ENCODE measurements at regions not wholly inside any gene's neighbourhood (a gene's known extent, or its start where the extent isn't known, plus 50 kb on each side); places are given as distances from the start of the nearest gene placed in this dataset.

DNA sequence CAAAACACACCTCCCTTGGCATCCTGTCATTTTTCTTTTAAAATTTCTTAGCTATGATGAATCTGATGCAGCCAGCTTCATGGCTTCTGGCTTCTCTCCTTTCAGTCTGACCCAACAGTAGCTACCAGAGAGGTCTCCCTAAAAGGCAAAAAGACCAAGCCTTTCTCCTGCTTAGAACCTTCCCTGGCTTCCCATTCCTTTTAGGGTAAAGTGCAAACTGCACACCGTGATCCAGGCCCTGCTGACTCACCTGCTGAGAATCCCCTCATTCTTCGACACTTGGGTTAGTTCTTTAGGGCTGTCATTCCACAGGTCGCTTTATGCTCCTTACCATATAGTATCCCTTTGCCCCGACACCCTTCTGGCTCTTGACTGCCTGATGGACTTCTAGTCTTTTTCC, 362.4 kb downstream of the MIAT start:
- no peak for DNase-seq

DNA sequence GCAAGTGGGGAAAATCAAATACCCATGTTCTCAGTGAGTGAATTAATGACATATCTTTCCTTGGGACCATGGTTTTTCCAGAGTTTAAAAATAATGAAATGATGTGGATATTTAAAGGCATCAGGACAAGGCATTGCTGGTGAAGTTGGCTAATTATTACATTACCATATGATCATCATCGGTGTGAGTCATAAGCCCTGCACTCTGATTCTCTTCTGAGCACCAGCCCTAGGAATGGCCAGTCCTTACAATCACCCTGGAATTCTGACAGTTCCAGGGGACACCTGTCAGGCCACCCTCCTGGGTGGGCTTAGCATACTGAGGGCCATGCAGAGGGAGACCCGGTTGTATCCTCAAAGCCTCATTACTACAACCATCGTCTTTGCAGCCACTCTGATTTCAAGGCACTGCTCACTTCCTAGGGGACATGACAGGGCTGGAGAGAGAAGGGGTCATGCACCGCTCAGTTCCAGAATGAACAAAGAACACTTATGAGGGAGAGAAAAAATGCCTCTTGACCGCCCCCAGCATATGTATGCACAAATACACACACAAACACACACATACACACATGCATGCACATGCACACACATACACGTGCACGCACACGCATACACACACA, 365.0 kb downstream of the MIAT start:
- no peak for DNase-seq

DNA sequence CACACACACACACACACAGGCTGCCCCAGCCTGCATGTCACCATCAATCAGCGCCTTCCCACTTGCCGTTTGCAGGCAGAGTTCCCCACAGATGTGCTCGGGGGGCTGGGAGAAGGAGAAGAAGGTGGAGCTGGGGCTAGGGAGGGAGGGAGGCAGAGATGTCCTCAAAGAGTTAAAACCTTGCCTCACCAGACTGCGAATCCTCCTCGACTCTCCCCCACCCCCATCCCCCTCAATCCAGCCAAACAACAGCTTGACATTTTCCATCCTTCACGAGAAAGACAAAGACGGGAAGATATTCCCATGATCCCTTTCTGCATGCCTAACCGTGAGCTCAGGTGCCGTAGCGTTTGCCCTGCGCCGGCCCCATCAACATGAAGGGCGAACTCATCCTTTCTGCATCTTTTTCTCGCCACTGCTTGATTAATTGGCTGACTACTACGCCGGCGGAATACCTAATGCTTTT, 365.5 kb downstream of the MIAT start:
- DNase-seq: no peak

DNA sequence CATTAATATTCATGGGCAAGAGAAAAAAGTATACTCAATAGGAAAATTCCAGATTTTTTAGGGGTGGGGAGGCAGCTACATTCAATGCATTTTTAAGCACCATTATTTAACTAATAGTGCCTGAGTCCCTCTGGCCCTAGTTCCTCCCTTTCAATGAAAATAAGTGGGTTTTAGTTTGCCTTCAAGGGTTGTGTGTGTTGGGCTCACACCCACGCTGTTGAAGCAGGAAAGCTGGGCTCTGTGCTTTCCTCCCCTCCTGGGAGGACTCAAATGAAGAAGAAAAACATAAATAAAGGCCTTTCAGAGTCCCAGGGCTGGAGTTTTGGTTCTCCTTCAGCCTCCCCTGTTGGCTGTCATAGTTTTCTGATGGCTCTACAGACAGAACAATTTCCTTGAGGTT, 366.2 kb downstream of the MIAT start:
- no peak for DNase-seq

DNA sequence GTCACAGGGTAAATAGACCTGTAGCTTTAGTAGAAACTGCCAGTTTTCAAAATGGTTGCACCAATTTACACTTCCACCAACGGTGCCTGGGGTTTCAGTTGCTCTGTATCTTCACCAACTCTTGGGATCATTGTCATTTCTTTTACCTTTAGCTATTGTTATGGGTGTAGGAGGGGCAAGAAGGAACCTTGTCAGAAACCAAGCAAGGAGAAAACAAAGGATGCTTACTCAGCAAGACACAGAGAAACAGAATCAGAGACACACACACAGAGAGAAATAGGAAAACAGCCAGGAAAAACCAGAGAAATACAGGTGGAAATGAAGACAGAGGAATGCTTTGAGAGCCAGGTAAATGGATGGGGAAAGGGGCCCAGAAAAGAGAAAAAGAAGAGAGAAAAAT, 367.6 kb downstream of the MIAT start:
- no peak for DNase-seq

DNA sequence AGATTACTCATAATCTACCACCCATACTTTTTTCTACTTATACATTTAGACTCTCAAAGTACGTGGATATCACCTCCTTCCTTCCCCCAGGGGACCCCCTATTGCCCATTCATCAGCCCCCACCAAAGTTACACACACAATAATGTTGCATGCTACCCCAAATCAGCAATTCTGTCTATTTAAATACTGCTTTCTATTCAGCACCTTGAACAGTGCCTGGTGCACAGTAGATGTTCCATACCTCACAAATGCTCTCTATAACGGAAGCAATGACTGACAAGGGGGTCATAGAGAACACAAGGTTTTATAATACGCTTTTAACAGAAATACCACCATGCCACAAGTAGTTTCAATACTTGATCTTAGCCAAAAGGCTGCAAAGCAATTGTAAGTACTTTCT, 370.7 kb downstream of the MIAT start:
- DNase-seq: no peak

DNA sequence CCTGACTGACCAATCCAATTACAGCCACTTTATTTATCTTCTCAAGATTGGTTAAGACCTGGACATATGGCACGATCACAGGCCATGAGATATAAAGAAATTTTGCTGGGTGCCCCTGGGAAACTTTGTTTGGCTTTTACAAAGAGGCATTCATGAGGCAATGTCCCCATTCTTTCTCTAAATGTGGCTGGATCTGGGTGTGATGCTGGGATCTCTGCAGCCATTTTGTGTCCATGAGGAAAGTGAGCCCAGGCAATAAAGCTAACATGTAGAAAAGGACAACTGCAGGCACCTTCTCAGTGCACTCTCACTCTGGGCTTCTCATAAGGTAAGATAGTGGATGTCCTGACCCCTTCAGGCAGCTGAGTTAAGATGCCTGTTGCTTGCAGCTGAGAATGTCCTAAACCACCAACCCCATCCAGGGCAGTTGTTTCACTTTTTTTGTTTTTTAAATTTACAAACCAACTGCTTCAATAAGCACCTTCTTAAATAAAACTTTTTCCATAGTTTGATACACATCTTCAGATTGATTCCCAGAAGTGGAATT, 372.3 kb downstream of the MIAT start:
- no peak for DNase-seq

DNA sequence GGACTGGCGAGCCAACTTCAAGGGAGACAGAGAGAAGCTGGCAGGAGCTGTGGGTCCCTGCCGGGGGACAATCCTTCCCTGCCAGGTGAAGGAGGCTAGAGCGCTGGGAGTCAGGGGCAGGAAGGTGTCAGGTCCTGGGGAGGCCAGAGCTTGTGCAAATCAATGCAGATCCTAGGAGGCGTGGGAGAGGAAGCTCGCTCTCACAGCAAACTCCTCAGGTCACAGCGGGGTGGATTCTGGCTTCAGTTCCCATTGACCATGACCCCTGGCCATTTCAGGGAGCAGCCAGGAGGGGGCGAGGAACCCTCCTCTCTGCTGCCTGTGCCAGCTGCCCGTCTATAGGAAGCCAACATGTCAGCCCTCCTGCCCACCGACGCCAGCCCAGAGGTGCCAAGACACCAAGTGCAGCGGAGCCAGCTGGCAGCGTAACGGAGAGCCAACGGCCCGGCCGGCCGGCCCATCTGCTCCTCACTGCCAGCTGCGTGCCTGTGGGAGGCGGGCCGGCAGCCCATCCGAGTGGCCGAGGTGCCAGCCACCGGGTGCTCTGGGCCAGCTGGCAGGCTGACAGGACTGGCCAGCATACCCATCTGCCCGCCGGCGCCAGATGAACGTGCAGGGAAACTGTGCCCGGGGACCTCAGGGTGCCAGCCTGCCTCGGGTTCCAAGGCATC, 374.8 kb downstream of the MIAT start:
- DNase-seq: peak; percentile 71

DNA sequence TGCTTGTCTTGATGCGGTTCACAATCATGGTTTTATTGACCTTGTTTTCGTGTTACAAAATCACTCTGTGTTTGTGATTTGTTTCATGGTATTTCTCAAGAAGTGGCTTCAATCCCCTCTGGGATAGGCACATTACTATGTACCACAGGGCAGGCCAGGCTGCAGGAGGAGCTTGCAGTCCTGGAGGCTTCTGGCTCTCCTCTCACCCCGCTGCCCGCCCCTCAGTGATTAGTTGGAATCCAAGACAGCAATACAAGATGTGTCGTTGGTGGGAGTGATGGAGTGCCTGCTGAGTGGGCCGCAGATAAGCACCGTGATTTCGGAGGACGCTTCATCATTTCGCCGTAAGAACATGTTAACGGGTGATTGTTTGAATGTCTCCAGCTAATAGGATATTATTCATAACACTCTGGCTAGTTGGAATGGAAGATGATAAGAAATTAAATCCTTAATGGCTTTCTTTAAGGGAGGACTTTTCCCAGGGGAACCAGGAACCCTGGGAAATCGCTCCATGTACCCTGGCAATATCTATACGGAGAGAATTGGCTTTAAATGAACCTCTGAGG, 384.4 kb downstream of the MIAT start:
- DNase-seq: no peak

DNA sequence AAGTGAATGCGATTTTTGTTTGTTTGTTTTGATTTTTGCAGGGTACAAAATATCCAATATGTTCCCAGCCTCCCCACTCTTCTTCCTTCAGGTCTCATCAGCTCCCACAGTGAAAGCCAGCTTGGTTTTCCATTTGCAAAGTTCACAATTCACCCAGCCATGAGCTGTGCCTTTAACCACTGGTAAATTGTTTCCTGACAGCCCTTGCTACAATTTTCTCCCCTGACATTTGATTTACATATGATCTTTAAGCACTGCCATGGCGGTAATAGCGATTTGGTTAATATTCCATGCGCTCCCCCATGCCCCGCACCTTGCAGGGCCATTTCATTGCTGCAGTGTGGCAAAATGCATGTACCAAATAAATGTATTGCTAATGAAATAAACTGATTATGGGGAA, 385.9 kb downstream of the MIAT start:
- DNase-seq: no peak

DNA sequence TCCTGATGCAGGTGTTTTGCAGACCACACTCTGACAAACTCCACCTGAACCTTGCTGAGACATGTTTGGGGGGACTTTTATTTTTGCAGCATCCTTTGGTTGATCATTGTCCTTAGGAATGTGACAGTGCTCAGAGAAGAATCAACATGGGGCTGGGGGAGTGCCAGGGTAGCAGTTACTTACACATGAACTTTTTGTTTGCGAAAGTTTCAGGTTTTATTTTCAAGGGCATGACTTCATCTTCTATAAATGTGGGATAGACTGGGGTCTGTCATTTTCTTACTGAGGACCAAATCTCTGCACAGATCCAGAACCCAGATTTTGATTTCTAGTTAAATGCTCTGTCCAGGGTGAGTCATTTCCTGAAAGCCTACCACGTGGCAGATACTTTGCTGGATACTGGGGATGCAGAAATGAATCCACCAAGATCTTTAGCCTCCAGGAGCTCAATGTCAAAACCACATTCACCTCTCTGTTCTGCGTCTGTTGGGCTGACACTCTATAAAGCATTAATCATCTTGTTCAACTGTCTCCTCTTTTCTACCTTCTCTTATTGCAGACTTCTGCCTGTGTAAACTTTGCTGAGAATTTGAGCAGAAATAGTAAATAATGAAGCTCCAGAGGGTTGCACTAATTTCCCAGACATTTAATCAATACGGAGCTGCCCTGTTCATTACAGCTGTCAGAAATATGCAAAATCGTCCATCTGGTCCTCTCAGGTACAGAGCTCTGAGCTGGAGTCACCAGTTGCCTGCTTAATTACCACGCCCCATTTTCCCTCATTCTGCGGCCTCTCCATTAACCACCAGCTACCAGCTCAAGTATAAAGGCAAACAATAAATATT, 387.9 kb downstream of the MIAT start:
- DNase-seq: no peak

DNA sequence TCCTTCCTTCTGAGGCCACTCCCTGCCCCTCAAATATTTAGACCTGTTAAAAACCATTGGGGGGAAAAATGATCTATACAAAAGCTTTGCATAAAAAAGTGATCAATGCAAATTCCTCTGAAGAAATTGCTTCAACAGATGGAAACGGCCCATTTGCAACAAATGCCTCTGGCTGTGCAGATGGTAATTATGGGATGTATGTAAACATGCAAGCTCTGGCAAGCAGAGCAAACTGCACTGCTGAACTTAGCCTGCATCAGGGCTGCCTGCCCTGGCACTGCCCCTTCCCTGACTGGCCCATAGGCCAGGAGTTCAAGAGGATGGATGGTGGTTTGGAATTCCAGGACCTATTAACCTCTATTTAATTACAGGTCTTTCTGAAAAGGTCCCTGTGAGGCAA, 388.7 kb downstream of the MIAT start:
- DNase-seq: no peak

DNA sequence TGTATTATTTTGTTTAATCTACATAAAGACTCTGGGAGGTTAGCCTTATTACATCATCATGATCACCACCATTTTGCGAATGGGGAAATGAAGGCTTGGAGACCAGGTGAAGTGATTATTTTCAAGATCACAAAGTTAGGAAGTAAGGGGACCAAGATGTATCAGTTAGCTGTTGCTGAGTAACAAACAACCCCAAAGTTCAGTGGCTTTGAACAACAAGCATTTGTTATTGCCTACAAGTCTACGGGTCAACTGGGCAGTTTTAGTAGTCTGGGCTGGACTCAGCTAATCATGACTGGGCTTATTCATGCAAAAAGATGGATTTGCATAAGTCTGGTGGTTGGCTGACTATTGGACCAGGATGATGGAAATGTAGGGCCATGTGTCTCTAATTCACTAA, 389.2 kb downstream of the MIAT start:
- DNase-seq: no peak

DNA sequence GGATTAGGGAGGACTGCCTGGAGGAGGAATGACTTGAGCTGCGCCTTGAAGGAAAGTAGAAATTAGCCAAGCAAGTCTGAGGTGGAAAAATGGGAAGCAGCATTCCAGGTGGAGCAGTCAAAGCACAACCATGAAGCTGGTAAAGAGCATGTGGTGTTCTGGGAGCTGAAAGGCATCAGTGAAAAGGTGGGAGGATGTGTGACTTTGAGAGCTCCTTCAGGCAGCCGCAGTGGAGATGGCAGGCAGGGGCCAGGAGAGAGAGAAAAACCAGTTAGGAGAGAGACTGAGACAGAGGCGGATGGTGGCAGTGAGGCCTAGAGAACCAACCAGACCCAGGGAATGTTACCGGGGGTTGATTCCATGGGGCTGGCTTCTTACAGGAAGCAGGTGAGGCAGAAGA, 393.4 kb downstream of the MIAT start:
- no peak for DNase-seq

DNA sequence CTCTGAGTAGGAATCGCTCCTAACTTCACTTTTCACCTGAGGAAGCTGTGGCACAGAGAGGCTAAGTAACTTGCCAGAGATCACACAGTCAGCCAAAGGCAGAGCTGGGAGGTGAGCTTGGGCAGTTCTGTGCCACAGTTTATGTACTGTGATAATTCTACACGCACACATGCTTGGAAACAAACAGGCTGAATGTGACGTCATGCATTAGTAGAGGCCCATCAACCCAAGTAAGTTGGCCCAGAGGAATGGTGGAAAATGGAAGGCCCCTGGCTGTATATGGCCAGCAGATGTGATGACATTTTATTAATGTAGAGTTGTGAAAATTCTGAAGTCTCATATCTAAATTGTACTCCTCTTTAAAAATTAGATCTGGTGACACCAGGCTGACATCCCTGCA, 394.0 kb downstream of the MIAT start:
- no peak for DNase-seq

DNA sequence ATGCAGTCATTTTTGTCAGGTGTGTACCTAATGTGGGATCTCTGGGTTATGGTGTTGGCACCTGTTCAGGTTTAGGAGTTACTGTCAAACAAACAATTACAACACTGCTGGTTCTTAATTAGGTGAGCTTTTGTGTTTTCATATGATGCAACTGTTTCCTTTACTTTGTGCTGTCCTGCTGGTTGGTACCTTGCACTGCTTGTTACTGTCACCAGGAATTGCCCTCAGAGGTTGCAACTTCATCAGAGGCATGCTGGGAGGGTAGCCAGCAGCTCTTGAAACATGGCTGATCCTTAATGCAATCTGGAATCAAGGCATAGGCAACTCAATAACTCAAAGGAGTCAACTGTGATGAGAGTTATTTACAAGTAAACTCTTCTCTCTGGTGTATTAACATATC, 400.3 kb downstream of the MIAT start:
- no peak for DNase-seq

DNA sequence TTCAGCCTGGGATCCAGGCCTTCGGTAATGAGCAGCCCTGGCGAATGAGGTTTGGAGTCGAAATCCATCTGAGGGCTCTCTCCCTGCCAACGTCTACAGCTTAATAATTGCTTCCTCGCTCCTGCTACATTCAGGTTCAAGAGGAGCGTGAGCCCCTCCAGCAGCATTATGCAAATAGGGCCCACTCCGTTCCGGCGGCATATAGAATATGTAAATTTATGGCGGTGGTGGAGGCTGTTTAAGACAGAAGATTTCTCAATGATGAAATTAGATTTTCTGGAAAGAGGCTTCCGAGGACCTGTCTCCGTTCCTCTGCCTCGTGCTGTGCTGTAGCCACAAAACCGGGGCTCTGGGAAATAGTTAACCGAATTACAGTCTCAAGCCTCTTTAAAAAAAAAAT, 402.8 kb downstream of the MIAT start:
- DNase-seq: no peak

DNA sequence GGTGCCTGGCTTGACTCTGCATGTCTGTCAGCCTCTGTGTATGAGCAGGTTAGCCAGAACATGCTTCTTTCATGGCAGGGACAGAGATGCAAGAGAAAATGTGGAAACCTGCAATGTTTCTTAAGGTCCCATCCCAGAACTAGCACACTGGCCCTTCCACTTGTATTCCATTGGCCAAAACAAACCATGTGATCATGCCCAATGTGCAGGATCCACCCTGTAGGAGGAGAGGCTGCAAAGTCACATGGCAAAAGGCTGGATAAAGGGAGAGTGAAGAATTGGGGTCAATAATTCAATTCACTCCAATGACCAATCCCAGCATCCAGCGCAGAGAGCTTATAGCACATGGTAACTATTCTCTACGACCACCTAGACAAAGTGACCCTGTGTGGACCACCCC, 405.5 kb downstream of the MIAT start:
- DNase-seq: no peak

DNA sequence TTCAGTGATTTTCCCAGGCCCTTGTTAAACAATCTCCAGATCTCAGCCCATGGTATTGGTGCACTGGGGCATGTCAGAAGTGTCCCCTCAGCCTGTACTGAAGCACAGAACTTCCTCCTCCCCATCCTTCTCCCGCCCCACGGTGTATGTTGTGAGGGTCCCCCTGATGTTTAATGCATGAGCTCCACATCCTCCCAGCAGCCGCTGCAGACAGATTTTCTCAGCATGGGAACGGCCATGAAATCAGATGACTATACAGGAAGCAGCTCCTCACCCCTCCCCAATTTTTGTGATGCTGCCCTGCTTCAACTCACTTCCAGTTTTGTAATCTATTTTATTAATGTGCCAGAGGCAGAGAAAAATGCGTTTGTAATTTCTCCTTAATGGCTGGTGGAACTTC, 406.0 kb downstream of the MIAT start:
- no peak for DNase-seq

DNA sequence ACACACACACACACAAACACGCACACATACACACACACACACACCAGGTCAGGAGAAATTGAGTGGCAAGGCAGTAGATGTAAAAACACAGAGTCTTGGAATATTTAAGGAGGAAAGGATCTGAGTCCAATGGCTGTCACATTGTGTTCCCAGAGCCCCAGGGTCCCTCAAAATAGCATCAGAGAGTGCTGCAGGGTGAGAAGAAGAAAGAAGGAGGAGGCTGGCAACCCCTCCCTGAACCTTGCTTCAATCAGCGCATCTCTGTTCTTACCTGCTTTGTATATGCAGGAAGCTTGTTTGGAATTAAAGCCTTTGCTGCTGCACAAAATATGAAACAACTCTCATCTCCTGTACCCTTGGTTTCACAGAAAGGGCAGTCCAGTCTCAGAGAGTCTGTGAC, 406.5 kb downstream of the MIAT start:
- DNase-seq: no peak

DNA sequence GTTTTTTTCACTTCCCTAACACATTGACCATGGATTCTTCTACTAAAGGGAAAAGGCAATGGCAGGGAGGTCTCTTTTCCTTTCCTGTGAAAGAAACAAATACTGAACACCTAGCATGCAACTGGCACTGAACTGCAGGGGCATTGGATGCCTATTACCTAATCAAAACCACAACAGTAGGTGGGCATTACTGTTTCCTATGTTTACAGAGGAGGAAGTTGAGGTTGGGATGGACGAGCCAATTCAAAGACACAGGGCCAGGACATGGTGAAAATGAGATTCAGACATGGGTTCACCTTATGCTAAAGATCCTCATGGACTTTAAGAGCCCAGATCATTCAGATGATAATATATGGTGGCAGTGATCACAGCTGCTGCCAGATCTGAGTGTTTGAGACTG, 407.0 kb downstream of the MIAT start:
- DNase-seq: no peak

DNA sequence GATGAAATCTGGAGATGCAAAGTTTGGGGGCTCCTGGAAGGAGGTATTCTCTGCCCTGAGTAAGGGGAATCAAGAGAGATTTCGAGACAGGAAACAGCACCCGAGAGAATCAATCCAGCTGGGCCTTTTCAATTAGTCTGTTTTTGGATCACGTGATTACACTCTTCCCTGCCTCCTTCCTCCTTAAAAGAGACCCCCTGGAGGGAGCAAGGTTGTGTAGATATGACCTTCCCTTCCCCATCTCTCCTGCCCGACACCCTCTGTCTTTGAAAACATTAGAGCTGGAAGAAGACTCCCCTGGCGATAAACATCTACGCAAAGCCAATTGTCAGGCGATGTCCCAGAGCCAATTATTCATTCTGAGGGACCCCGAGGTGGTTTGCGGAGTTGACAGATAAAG, 407.9 kb downstream of the MIAT start:
- no peak for DNase-seq

DNA sequence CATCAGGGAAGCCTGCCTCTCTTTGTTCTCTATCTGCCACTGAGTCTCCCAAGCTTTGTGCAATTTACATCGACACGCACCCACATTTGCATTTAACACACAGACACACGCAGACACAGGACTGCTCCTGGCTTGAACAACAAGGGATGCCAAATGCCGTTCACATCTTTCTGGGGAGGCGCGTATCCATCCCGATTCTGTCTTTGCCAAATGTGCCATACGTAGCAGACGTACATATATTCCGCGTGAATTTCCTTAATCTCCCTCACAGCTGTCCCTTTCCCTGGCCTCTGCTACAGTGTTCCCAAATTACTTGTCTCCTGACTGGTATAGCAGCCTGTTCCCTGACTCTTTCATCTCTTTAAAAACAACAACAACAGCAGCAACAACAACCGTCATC, 409.5 kb downstream of the MIAT start:
- no peak for DNase-seq

DNA sequence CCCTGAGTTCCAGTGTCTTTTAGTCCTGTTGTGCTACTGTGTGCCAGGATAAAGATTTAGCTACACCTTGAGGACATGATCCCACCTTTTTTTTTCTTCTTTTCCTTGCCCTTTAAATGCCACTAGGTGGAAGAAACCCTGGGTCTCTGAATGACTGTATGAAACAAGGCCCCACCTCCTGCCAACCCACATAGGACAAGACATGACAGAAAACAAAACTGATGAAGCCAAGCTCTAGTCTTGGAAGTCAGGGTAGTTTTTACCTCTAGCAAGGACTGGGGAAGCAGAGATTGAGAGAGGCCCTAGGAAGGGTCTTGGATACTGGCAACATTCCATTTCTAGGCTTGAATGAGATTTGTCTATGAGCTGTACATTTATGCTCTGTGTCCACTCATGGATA, 410.7 kb downstream of the MIAT start:
- DNase-seq: no peak

All from femur (tissue), 1 donor.